Lower leg skin (tissue), 3 donors: ENCODE measurements at regions not wholly inside any gene's neighbourhood (a gene's known extent, or its start where the extent isn't known, plus 50 kb on each side); places are given as distances from the start of the nearest gene placed in this dataset.

Experiments
- POLR2A ChIP-seq, 2 donors: fragments of 450-650 bp; IDR thresholded peaks; one replicate each; pipeline ENCODE4 v1.6.1; 2016 to 2017; ENCODE audit warnings: antibody characterized with exemption in 2 of 2, mild to moderate bottlenecking in 1 of 2, moderate library complexity in 1 of 2
- TF ChIP-seq, protein P1 (sequence below), 3 donors: fragments of 450-650 bp; IDR thresholded peaks; one replicate each; pipeline ENCODE4 v1.5.1; 2016; ENCODE audit warnings: antibody characterized with exemption in 3 of 3, mild to moderate bottlenecking in 3 of 3, moderate library complexity in 2 of 3

DNA sequence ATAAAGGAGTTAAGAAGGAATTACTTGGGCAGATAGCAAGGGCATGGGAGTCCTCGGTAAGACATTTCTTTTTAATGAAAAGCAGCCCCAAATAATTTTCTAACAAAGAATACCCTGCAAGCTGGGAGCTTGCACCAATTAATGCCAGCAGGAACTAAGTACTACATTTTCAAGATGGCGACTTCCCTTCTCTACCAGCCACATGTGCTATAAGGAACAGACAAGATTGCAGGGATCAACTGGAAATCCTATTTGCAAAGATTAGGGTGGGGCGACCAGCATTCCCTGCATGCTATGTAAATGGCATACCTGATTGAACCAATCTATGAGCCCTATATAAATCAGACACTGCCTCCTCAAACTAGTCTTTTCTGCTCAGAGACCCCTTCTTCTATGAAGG lies 827.5 kb downstream of the ADCYAP1 start:
- TF ChIP-seq, protein P1, sequence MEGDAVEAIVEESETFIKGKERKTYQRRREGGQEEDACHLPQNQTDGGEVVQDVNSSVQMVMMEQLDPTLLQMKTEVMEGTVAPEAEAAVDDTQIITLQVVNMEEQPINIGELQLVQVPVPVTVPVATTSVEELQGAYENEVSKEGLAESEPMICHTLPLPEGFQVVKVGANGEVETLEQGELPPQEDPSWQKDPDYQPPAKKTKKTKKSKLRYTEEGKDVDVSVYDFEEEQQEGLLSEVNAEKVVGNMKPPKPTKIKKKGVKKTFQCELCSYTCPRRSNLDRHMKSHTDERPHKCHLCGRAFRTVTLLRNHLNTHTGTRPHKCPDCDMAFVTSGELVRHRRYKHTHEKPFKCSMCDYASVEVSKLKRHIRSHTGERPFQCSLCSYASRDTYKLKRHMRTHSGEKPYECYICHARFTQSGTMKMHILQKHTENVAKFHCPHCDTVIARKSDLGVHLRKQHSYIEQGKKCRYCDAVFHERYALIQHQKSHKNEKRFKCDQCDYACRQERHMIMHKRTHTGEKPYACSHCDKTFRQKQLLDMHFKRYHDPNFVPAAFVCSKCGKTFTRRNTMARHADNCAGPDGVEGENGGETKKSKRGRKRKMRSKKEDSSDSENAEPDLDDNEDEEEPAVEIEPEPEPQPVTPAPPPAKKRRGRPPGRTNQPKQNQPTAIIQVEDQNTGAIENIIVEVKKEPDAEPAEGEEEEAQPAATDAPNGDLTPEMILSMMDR (IDR thresholded peaks at IDR 0.05): no peak
- TF ChIP-seq POLR2A (IDR thresholded peaks at IDR 0.05): no peak
